Body of pancreas (tissue), 4 donors: ENCODE measurements at regions not wholly inside any gene's neighbourhood (a gene's known extent, or its start where the extent isn't known, plus 50 kb on each side); places are given as distances from the start of the nearest gene placed in this dataset.

Experiments
- ATAC-seq: fragments of 150-250 bp; one replicate; pipeline ENCODE4 v1.9.1; 2016
- DNase-seq, 4 donors: peaks; one replicate each; pipeline ENCODE4 v3.0.0-alpha.2; 2019
- H3K27ac ChIP-seq, 4 donors: fragments of 200-600 bp; sonication (generic); 1 replicate in 3 of 4; 2 replicates in 1 of 4; pipeline versions ENCODE4 v1.5.1 to v1.6.1; 2016 to 2019; ENCODE audit warnings: mild to moderate bottlenecking in 1 of 4, mixed read lengths in 1 of 4, moderate library complexity in 1 of 4
- H3K27me3 ChIP-seq, 2 donors: fragments of 200-600 bp; sonication (generic); one replicate each; pipeline ENCODE4 v1.6.0; 2016; ENCODE audit warnings: mild to moderate bottlenecking in 1 of 2
- H3K36me3 ChIP-seq, 2 donors: fragments of 200-600 bp; sonication (generic); replicated peaks in 1 of 2; 2 replicates each; pipeline ENCODE4 v1.5.1; 2016; ENCODE audit warnings: low read depth in 2 of 2; ENCODE audit not compliant: insufficient read depth in 1 of 2
- H3K4me1 ChIP-seq: fragments of 200-600 bp; sonication (generic); one replicate; pipeline ENCODE4 v1.6.0; 2016
- H3K4me3 ChIP-seq, 2 donors: fragments of 200-600 bp; sonication (generic); 1 replicate in 1 of 2; 2 replicates in 1 of 2; pipeline ENCODE4 v1.5.1; 2016 to 2019
- H3K9me3 ChIP-seq, 3 donors: fragments of 200-600 bp; sonication (generic); 1 replicate in 2 of 3; 2 replicates in 1 of 3; pipeline ENCODE4 v1.5.1; 2016
- CTCF ChIP-seq, 7 experiments: fragments of 450-650 bp in 4 of 7; fragments of 200-600 bp in 3 of 7; sonication (generic) in 3 of 7; IDR thresholded peaks; one replicate each; pipeline ENCODE4 v1.5.1; 2016 to 2019; ENCODE audit warnings: antibody characterized with exemption in 7 of 7
- POLR2A ChIP-seq, 3 donors: fragments of 450-650 bp; IDR thresholded peaks; one replicate each; pipeline ENCODE4 v1.6.1; 2016; ENCODE audit warnings: antibody characterized with exemption in 3 of 3, mild to moderate bottlenecking in 2 of 3
- WGBS, 2 donors: methylation state at CpG; one replicate each; pipeline ENCODE4 v1.1.5; 2017; 5-methylcytosine and 5-hydroxymethylcytosine counted together
- intact Hi-C: fragments of 100-400 bp; cut with DNase I; formaldehyde crosslinking; loops from one replicate; pipeline ENCODE4 v1.15.1; 2023

GRCh38 chr1:14301704-14302024 lies 296.8 kb upstream of the KAZN start:
- Histone ChIP-seq H3K4me3 (no peak overlapping the region), H3K27ac (no peak overlapping the region), H3K27me3 (no peaks in the 10 kb centered on the region), H3K4me1 (no peaks in the 10 kb centered on the region), H3K36me3 (no peaks in the 10 kb centered on the region), H3K9me3 (no peaks in the 10 kb centered on the region)
- intact Hi-C loops = no loop called here
- TF ChIP-seq POLR2A (IDR thresholded peaks at IDR 0.05) = no peak
- TF ChIP-seq CTCF (IDR thresholded peaks at IDR 0.05) = no peak
- 67 to 78% methylated on average over 4 of the region's 4 CpGs for WGBS, 2 donors
- DNase-seq (no peak), ATAC-seq (no peak)

GRCh38 chr1:14302025-14302424 lies 296.5 kb upstream of the KAZN start:
- WGBS, 2 donors = 49 to 55% methylated on average over 3 of the region's 3 CpGs
- intact Hi-C loops = no loop called here
- H3K9me3 ChIP-seq = no peaks in the 10 kb centered on the region
- H3K4me3 ChIP-seq = no peak overlapping the region
- H3K36me3 ChIP-seq = no peaks in the 10 kb centered on the region
- no peaks in the 10 kb centered on the region for H3K27me3 ChIP-seq
- H3K27ac ChIP-seq = no peak overlapping the region
- no peak for TF ChIP-seq POLR2A (IDR thresholded peaks at IDR 0.05)
- no peak for TF ChIP-seq CTCF (IDR thresholded peaks at IDR 0.05)
- ATAC-seq (no peak), DNase-seq (no peak)
- no peaks in the 10 kb centered on the region for H3K4me1 ChIP-seq

GRCh38 chr1:14303011-14303410 lies 295.5 kb upstream of the KAZN start:
- H3K27ac ChIP-seq = no peak overlapping the region
- no peaks in the 10 kb centered on the region for H3K36me3 ChIP-seq
- no peaks in the 10 kb centered on the region for H3K27me3 ChIP-seq
- H3K4me1 ChIP-seq = no peaks in the 10 kb centered on the region
- no peak for DNase-seq
- ATAC-seq = no peak
- intact Hi-C loops = no loop called here
- TF ChIP-seq POLR2A (IDR thresholded peaks at IDR 0.05) (no peak), CTCF (IDR thresholded peaks at IDR 0.05) (no peak)
- H3K9me3 ChIP-seq = no peaks in the 10 kb centered on the region
- 54 to 62% methylated on average over 5 of the region's 5 CpGs for WGBS, 2 donors
- no peak overlapping the region for H3K4me3 ChIP-seq

- ATAC-seq (peak; percentile 38), DNase-seq (peak in 1 of 4 donors; percentile 10)
- intact Hi-C loops = no loop called here
- Histone ChIP-seq H3K4me1 (no peaks in the 10 kb centered on the region), H3K36me3 (no peaks in the 10 kb centered on the region), H3K4me3 (no peak overlapping the region), H3K27ac (peak overlapping the region in 1 of 4 donors; percentile 12), H3K9me3 (no peaks in the 10 kb centered on the region), H3K27me3 (no peaks in the 10 kb centered on the region)
- 73% methylated on average over 7 of the region's 7 CpGs for WGBS, 2 donors
- TF ChIP-seq CTCF (IDR thresholded peaks at IDR 0.05) = no peak
- no peak for TF ChIP-seq POLR2A (IDR thresholded peaks at IDR 0.05)
These were observed 294.1 kb upstream of the KAZN start for GRCh38 chr1:14304381-14304865.

GRCh38 chr1:14308460-14308859 lies 290.0 kb upstream of the KAZN start:
- H3K9me3 ChIP-seq = no peaks in the 10 kb centered on the region
- no peaks in the 10 kb centered on the region for H3K27me3 ChIP-seq
- H3K4me1 ChIP-seq = no peaks in the 10 kb centered on the region
- 56 to 58% methylated on average over 2 of the region's 2 CpGs for WGBS, 2 donors
- H3K36me3 ChIP-seq = no peaks in the 10 kb centered on the region
- ATAC-seq (no peak), DNase-seq (no peak)
- H3K27ac ChIP-seq = no peak overlapping the region
- TF ChIP-seq POLR2A (IDR thresholded peaks at IDR 0.05) (no peak), CTCF (IDR thresholded peaks at IDR 0.05) (no peak)
- intact Hi-C loops = no loop called here
- H3K4me3 ChIP-seq = no peak overlapping the region
